VCaP (cell line): ENCODE measurements at regions not wholly inside any gene's neighbourhood (a gene's known extent, or its start where the extent isn't known, plus 50 kb on each side); places are given as distances from the start of the nearest gene placed in this dataset.

Source experiments
- H3K27ac ChIP-seq: fragments of 450-650 bp; 2 replicates; pipeline ENCODE4 v1.5.1; 2017
- TF ChIP-seq, protein P1 (sequence below): fragments of 450-650 bp; conservative IDR thresholded peaks from 2 replicates; pipeline ENCODE4 v1.5.1; 2017; ENCODE audit warnings: mild to moderate bottlenecking, moderate library complexity

DNA sequence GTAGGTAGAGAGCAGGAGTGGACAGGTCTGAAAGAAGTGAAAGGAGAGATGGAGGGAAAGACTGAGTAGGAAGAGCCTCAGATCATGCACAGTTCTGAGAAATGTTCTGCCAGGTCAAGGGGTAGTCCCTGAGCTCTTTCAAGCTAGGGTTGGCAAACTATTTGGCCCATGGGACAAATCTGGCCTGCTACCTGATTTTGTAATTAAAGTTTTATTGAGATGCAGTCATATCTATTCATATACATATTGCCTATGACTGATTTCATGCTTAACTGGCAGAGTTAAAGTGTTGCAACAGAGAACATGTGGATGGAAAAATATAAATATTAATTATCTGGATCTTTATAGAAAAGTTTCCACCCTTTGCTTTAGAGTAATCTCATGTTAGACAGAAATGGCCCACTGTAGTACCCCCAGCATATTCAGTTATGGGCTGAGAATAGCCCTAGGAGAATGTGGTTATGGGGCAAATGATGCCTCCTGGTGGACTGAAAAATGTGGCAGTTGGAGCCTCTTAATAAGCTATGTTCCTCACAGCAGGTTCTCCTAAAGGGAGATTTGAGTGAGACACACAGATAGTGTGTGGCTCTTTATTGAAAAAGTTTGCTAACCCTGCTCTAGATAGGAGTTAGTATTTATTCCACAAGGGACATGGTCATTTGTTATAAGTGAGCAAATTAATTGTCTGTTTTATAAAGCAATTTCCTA lies 476.9 kb downstream of the LRIG3 start:
- TF ChIP-seq, protein P1, sequence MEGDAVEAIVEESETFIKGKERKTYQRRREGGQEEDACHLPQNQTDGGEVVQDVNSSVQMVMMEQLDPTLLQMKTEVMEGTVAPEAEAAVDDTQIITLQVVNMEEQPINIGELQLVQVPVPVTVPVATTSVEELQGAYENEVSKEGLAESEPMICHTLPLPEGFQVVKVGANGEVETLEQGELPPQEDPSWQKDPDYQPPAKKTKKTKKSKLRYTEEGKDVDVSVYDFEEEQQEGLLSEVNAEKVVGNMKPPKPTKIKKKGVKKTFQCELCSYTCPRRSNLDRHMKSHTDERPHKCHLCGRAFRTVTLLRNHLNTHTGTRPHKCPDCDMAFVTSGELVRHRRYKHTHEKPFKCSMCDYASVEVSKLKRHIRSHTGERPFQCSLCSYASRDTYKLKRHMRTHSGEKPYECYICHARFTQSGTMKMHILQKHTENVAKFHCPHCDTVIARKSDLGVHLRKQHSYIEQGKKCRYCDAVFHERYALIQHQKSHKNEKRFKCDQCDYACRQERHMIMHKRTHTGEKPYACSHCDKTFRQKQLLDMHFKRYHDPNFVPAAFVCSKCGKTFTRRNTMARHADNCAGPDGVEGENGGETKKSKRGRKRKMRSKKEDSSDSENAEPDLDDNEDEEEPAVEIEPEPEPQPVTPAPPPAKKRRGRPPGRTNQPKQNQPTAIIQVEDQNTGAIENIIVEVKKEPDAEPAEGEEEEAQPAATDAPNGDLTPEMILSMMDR, result peak; percentile 49
- no peak overlapping the region for H3K27ac ChIP-seq

DNA sequence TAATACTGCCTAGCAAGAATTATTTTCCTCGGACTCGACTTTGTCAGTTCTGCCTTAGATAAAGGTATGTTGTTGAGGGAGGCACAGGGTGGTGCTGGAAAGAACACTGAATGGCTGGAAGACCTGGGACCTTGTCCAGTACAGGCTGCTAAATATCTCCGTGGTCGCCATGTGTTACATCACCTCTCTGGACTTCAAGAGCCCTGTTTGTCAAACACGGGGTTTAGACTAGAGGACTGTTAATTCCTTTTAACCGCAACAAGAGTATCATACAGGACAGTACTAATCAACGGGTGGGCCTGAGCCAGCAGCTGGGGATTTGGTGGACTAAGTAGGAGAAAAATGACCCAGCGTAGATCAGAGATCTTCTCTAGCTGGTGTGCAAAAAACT lies 476.3 kb downstream of the LRIG3 start:
- TF ChIP-seq, protein P1, result no peak
- no peak overlapping the region for H3K27ac ChIP-seq

DNA sequence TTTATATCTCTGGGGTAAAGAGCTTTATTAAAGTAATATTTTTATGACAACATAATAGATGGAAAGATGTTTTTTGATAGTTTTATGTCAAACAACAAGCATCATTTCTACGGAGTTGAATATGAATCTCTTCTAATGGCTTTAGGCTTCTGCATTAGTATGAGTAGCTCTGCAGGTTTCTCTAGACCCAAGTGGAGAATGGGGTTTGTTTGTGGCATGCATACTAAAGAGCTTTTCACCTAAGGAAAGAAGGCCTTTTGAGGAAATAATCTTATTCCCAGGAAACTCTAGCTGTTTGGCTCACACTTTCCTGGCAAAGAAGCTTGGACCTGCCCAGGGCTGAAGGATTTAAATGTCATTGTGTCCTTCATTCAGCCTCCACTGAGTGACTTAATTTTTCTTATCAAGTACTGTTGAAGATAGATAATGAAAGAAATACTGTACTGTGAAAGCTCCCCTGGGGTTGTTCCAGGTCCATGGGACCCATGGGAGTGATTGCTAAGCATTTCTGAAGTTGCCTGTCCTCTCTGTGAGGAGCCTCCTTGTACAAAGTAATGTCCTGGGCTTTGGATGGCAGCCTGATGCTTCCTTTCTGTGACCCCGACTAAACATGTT lies 469.3 kb downstream of the LRIG3 start:
- TF ChIP-seq, protein P1, result no peak
- H3K27ac ChIP-seq, result no peak overlapping the region

DNA sequence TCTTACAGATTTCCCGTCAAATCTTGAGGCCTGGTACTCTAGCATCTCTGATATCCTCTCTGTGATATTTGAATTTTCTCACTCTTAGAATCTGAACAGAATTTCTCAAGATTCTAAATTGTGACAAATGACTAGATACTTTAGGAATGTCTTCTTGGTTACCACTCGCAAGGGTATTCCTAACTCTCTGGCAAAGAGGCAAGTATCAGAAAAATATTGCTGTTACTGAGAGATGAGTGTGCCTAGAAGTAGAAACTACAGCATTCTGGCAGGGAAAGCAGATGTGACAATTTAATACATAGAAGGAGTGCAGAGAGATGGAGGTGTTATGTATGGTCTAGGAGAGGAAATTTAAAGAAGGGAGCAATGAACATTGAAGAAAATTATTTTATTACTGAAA lies 467.8 kb downstream of the LRIG3 start:
- no peak overlapping the region for H3K27ac ChIP-seq
- TF ChIP-seq, protein P1, result no peak

DNA sequence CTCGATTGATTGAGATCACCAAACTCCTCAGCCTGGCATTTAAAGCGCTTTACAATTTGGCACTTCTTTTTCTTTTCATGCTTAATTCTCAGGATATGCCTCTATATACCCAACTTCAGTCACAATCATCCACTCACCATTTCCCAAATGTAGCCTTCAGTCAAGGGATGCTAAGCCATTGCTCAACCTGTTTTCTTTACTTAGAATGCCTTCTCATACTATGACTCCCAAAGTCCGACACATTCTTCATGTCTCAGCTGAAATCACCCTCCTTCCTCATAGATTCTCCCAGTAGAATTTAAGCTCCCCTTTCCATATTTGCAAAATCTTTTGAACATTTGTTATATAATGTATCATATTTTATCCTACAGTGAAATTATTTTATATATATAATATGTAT lies 467.0 kb downstream of the LRIG3 start:
- H3K27ac ChIP-seq, result no peak overlapping the region
- TF ChIP-seq, protein P1, result no peak

DNA sequence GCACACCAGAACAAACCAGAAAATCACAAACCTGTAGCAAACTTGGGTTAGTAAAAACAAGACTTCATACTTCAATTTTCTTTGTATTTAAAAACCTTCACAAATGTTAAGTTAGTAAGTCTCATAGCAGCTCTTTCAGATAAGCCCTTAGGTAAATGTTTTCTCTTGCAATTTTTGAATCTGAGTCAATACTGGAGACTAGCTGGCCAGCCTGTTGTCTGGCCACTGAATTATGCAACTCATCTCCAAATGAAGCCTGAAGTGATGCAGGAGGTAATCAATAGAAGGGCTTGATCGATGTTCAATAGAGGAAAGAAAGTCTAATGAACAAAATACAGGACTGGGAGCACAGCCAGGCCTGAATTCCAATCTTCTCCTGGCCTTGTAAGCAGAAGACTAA lies 465.2 kb downstream of the LRIG3 start:
- TF ChIP-seq, protein P1, result no peak
- H3K27ac ChIP-seq, result no peak overlapping the region

DNA sequence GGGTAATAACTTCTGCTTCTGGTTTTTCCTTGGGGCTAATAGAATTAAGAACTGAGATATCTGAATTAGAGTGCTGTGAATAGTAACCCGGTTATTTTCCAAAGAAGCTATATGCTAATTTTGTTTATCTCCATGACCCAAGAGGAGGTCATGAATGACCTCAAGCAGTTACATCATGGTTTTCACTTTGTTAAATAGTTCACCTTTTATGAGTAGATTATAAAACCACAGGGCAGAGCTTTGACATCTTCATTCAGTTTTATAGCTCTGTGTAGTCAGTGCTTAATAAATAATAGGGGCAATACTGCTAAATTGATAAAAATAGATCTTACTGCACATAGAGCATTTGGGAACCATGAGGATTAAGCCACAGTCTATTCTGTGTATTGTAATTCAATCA lies 462.2 kb downstream of the LRIG3 start:
- H3K27ac ChIP-seq, result no peak overlapping the region
- TF ChIP-seq, protein P1, result no peak
